ENCODE measurements at regions not wholly inside any gene's neighbourhood (a gene's known extent, or its start where the extent isn't known, plus 50 kb on each side); places are given as distances from the start of the nearest gene placed in this dataset.

DNA sequence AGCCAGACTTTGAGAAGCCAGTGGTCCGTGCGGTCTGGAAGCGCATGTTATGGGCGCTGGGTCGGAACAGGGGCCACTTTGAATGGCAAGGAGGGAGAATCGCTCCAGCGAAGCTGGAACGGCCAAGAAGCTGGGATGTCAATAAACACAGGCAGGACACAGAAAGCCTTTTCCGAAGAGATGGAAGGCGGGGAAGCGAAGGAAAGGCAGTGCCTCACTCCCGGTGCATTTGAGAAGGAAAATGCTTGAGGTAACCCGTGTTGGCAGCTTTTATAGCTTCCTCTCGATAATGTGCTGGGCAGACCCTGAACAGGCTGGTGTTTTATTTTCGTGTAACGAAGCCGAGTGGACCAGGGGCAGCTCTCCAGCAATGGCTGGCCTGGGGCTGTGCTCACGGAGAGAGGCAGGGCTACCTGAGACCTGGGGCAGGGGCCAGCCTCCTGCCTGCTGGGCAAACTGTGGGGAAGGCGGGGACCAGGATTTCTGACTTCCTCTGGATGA lies 84.2 kb upstream of the SPRY4 start:
- Histone ChIP-seq H3K27me3 (ENCODE audit: control insufficient read depth in 3 of 3, insufficient read depth in 3 of 3, low read length in 3 of 3) (no peaks in the 10 kb centered on the region), H3K9me3 (ENCODE audit: control insufficient read depth in 2 of 2, insufficient read depth in 1 of 2, low read depth in 1 of 2, low read length in 1 of 2) (no peaks in the 10 kb centered on the region), H3K4me1 (ENCODE audit: control insufficient read depth in 3 of 3, insufficient read depth in 2 of 3, low read depth in 1 of 3, low read length in 2 of 3) (peaks cover 0 to 6% (median 0%) of the 10 kb centered on the region in 3 donors), H3K4me3 (ENCODE audit: low read depth in 1 of 3, low read length in 3 of 3) (no peak overlapping the region), H3K27ac (ENCODE audit: low read depth in 1 of 3, low read length in 2 of 3) (no peak overlapping the region), H3K36me3 (ENCODE audit: control insufficient read depth in 3 of 3, insufficient read depth in 2 of 3, low read depth in 1 of 3, low read length in 3 of 3) (peaks cover 0 to 2% (median 0%) of the 10 kb centered on the region in 3 donors)
- DNase-seq: no peak
- WGBS, 3 donors: 86 to 93% (median 89%) methylated on average over 19 of the region's 19 CpGs
- no peak for FAIRE-seq

- Histone ChIP-seq H3K27me3 (ENCODE audit: control insufficient read depth in 3 of 3, insufficient read depth in 3 of 3, low read length in 3 of 3) (no peaks in the 10 kb centered on the region), H3K4me3 (ENCODE audit: low read depth in 1 of 3, low read length in 3 of 3) (no peak overlapping the region), H3K9me3 (ENCODE audit: control insufficient read depth in 2 of 2, insufficient read depth in 1 of 2, low read depth in 1 of 2, low read length in 1 of 2) (no peaks in the 10 kb centered on the region), H3K4me1 (ENCODE audit: control insufficient read depth in 3 of 3, insufficient read depth in 2 of 3, low read depth in 1 of 3, low read length in 2 of 3) (peaks cover 0 to 11% (median 0%) of the 10 kb centered on the region in 3 donors), H3K27ac (ENCODE audit: low read depth in 1 of 3, low read length in 2 of 3) (no peak overlapping the region), H3K36me3 (ENCODE audit: control insufficient read depth in 3 of 3, insufficient read depth in 2 of 3, low read depth in 1 of 3, low read length in 3 of 3) (peaks cover 0 to 2% (median 0%) of the 10 kb centered on the region in 3 donors)
- FAIRE-seq: no peak
- no peak for DNase-seq
- 73 to 87% (median 80%) methylated on average over 7 of the region's 7 CpGs for WGBS, 3 donors
Measured at GRCh38 chr5:142408536-142408935, 83.7 kb upstream of the SPRY4 start.

- FAIRE-seq: no peak
- no peak for DNase-seq
- no peak overlapping the region for H3K4me3 ChIP-seq (ENCODE audit: low read depth in 1 of 3, low read length in 3 of 3)
- peaks cover 0 to 14% (median 0%) of the 10 kb centered on the region in 3 donors for H3K4me1 ChIP-seq (ENCODE audit: control insufficient read depth in 3 of 3, insufficient read depth in 2 of 3, low read depth in 1 of 3, low read length in 2 of 3)
- no peaks in the 10 kb centered on the region for H3K36me3 ChIP-seq (ENCODE audit: control insufficient read depth in 3 of 3, insufficient read depth in 2 of 3, low read depth in 1 of 3, low read length in 3 of 3)
- H3K27ac ChIP-seq (ENCODE audit: low read depth in 1 of 3, low read length in 2 of 3): no peak overlapping the region
- no peaks in the 10 kb centered on the region for H3K9me3 ChIP-seq (ENCODE audit: control insufficient read depth in 2 of 2, insufficient read depth in 1 of 2, low read depth in 1 of 2, low read length in 1 of 2)
- no peaks in the 10 kb centered on the region for H3K27me3 ChIP-seq (ENCODE audit: control insufficient read depth in 3 of 3, insufficient read depth in 3 of 3, low read length in 3 of 3)
- WGBS, 3 donors: 84 to 88% (median 86%) methylated on average over 6 of the region's 6 CpGs
Measured at GRCh38 chr5:142405814-142406395, 81.1 kb upstream of the SPRY4 start.

GRCh38 chr5:142405023-142405422 lies 80.2 kb upstream of the SPRY4 start:
- H3K9me3 ChIP-seq (ENCODE audit: control insufficient read depth in 2 of 2, insufficient read depth in 1 of 2, low read depth in 1 of 2, low read length in 1 of 2): no peaks in the 10 kb centered on the region
- no peak overlapping the region for H3K27ac ChIP-seq (ENCODE audit: low read depth in 1 of 3, low read length in 2 of 3)
- 72 to 79% (median 79%) methylated on average over 6 of the region's 6 CpGs for WGBS, 3 donors
- DNase-seq (no peak), FAIRE-seq (no peak)
- H3K27me3 ChIP-seq (ENCODE audit: control insufficient read depth in 3 of 3, insufficient read depth in 3 of 3, low read length in 3 of 3): no peaks in the 10 kb centered on the region
- no peaks in the 10 kb centered on the region for H3K36me3 ChIP-seq (ENCODE audit: control insufficient read depth in 3 of 3, insufficient read depth in 2 of 3, low read depth in 1 of 3, low read length in 3 of 3)
- no peak overlapping the region for H3K4me3 ChIP-seq (ENCODE audit: low read depth in 1 of 3, low read length in 3 of 3)
- H3K4me1 ChIP-seq (ENCODE audit: control insufficient read depth in 3 of 3, insufficient read depth in 2 of 3, low read depth in 1 of 3, low read length in 2 of 3): peaks cover 0 to 18% (median 0%) of the 10 kb centered on the region in 3 donors

DNA sequence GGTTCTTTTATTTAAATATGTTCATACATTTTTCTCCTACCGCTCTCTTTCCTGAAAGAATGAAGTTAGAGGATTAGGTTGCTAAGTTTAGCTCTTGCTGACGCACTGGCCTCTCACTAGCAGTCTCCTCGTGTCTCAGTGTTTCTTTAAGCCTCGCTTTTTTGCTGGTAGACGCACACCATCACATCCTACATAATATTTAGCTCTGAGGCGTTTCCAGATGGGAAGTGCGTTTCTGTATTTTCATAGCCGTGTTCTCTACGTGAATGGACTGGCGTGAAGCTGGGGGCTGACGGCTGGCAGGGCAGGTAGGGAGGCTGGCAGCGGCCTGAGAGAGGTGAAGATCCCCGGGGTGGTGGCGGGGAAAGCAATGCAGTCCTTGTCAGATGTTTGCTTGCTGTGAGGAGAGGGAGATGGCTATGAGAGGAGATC lies 79.2 kb upstream of the SPRY4 start:
- FAIRE-seq (no peak), DNase-seq (peak in 1 of 2 donors; percentile 9)
- Histone ChIP-seq H3K36me3 (ENCODE audit: control insufficient read depth in 3 of 3, insufficient read depth in 2 of 3, low read depth in 1 of 3, low read length in 3 of 3) (no peaks in the 10 kb centered on the region), H3K4me1 (ENCODE audit: control insufficient read depth in 3 of 3, insufficient read depth in 2 of 3, low read depth in 1 of 3, low read length in 2 of 3) (peaks cover 0 to 28% (median 0%) of the 10 kb centered on the region in 3 donors), H3K27me3 (ENCODE audit: control insufficient read depth in 3 of 3, insufficient read depth in 3 of 3, low read length in 3 of 3) (no peaks in the 10 kb centered on the region), H3K4me3 (ENCODE audit: low read depth in 1 of 3, low read length in 3 of 3) (no peak overlapping the region), H3K27ac (ENCODE audit: low read depth in 1 of 3, low read length in 2 of 3) (peak overlapping the region in 2 of 3 donors; percentile 48 to 65), H3K9me3 (ENCODE audit: control insufficient read depth in 2 of 2, insufficient read depth in 1 of 2, low read depth in 1 of 2, low read length in 1 of 2) (no peaks in the 10 kb centered on the region)
- 81 to 91% (median 84%) methylated on average over 14 of the region's 14 CpGs for WGBS, 3 donors

DNA sequence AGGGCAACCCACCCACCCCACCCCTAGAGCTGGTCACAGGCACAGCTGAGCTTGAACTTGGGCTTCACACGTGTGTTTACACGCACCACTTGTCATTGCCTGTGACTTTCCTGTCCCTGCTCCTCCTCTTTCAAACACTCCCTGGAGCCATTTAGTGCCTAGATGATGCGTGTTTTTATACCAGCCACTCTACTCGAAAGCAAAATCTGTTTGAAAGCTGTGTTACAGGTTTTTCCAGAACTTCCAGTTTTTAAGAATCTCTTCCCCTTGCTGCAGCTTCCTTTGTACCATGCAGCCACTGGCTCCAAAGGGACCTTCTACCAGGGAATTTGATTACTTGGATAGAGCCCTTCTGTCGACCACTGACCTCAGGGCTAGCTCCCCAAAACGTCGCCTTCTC lies 78.8 kb upstream of the SPRY4 start:
- 31 to 47% (median 42%) methylated on average over 7 of the region's 7 CpGs for WGBS, 3 donors
- Histone ChIP-seq H3K4me1 (ENCODE audit: control insufficient read depth in 3 of 3, insufficient read depth in 2 of 3, low read depth in 1 of 3, low read length in 2 of 3) (peaks cover 0 to 30% (median 0%) of the 10 kb centered on the region in 3 donors), H3K36me3 (ENCODE audit: control insufficient read depth in 3 of 3, insufficient read depth in 2 of 3, low read depth in 1 of 3, low read length in 3 of 3) (no peaks in the 10 kb centered on the region), H3K27me3 (ENCODE audit: control insufficient read depth in 3 of 3, insufficient read depth in 3 of 3, low read length in 3 of 3) (no peaks in the 10 kb centered on the region), H3K27ac (ENCODE audit: low read depth in 1 of 3, low read length in 2 of 3) (peak overlapping the region in 1 of 3 donors; percentile 65), H3K9me3 (ENCODE audit: control insufficient read depth in 2 of 2, insufficient read depth in 1 of 2, low read depth in 1 of 2, low read length in 1 of 2) (no peaks in the 10 kb centered on the region), H3K4me3 (ENCODE audit: low read depth in 1 of 3, low read length in 3 of 3) (no peak overlapping the region)
- FAIRE-seq (no peak), DNase-seq (peak; percentile 8 to 68)

- no peak overlapping the region for H3K27ac ChIP-seq (ENCODE audit: low read depth in 1 of 3, low read length in 2 of 3)
- 92 to 97% (median 96%) methylated on average over 3 of the region's 3 CpGs for WGBS, 3 donors
- DNase-seq (no peak), FAIRE-seq (no peak)
- peaks cover 0 to 37% (median 0%) of the 10 kb centered on the region in 3 donors for H3K4me1 ChIP-seq (ENCODE audit: control insufficient read depth in 3 of 3, insufficient read depth in 2 of 3, low read depth in 1 of 3, low read length in 2 of 3)
- no peaks in the 10 kb centered on the region for H3K36me3 ChIP-seq (ENCODE audit: control insufficient read depth in 3 of 3, insufficient read depth in 2 of 3, low read depth in 1 of 3, low read length in 3 of 3)
- H3K27me3 ChIP-seq (ENCODE audit: control insufficient read depth in 3 of 3, insufficient read depth in 3 of 3, low read length in 3 of 3): no peaks in the 10 kb centered on the region
- H3K4me3 ChIP-seq (ENCODE audit: low read depth in 1 of 3, low read length in 3 of 3): no peak overlapping the region
- no peaks in the 10 kb centered on the region for H3K9me3 ChIP-seq (ENCODE audit: control insufficient read depth in 2 of 2, insufficient read depth in 1 of 2, low read depth in 1 of 2, low read length in 1 of 2)
Measured at GRCh38 chr5:142402752-142403318, 78.0 kb upstream of the SPRY4 start.

DNA sequence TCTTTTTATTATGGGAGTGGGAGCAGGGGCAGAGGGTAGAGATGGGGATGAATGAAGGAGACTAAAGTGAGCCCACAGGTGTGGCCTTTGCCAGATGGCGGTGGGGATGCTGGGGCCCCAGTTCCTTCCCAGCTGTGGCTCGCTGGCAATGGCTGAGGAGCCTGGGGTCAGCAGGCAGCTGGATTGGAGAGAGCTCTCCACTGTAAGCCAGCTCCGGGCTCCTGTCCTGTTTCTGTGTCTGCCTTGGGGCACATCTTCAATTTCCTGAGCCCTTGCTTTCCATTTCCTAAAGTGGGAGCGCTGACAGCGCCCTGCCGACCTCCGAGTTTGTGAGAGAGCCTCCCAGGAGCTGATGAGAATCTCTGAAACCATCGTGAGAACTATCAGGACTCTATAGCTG lies 75.6 kb upstream of the SPRY4 start:
- H3K36me3 ChIP-seq (ENCODE audit: control insufficient read depth in 3 of 3, insufficient read depth in 2 of 3, low read depth in 1 of 3, low read length in 3 of 3): no peaks in the 10 kb centered on the region
- peaks cover 1 to 18% of the 10 kb centered on the region in 2 donors for H3K9me3 ChIP-seq (ENCODE audit: control insufficient read depth in 2 of 2, insufficient read depth in 1 of 2, low read depth in 1 of 2, low read length in 1 of 2)
- 80 to 87% (median 81%) methylated on average over 8 of the region's 8 CpGs for WGBS, 3 donors
- no peak for FAIRE-seq
- H3K4me3 ChIP-seq (ENCODE audit: low read depth in 1 of 3, low read length in 3 of 3): no peak overlapping the region
- DNase-seq: no peak
- H3K4me1 ChIP-seq (ENCODE audit: control insufficient read depth in 3 of 3, insufficient read depth in 2 of 3, low read depth in 1 of 3, low read length in 2 of 3): peaks cover 0 to 40% (median 0%) of the 10 kb centered on the region in 3 donors
- no peaks in the 10 kb centered on the region for H3K27me3 ChIP-seq (ENCODE audit: control insufficient read depth in 3 of 3, insufficient read depth in 3 of 3, low read length in 3 of 3)
- peak overlapping the region in 1 of 3 donors; percentile 49 for H3K27ac ChIP-seq (ENCODE audit: low read depth in 1 of 3, low read length in 2 of 3)
